Panc1 (cell line): ENCODE measurements at regions not wholly inside any gene's neighbourhood (a gene's known extent, or its start where the extent isn't known, plus 50 kb on each side); places are given as distances from the start of the nearest gene placed in this dataset.

Experiments
- ATAC-seq: fragments of 200-7000 bp; cut with Tn5 transposase; 2 replicates; pipeline ENCODE4 v1.9.1; 2020; ENCODE audit warnings: mild to moderate bottlenecking, moderate library complexity
- BruUV-seq: library from RNA; stranded (reverse); fragments of 400-500 nt; replicated peaks from 2 replicates; lab custom pipeline; 2021; lab: Mats Ljungman, UMichigan
- CTCF ChIA-PET: fragments of 300-600 bp; sonication (Branson Sonifier 250); formaldehyde crosslinking; loops from one replicate; lab custom pipeline; 2022; ENCODE audit warnings: antibody characterized with exemption; lab: Charles Lee
- POLR2A ChIA-PET: fragments of 300-600 bp; sonication (Branson Sonifier 250); formaldehyde crosslinking; loops from one replicate; lab custom pipeline; 2022; ENCODE audit warnings: antibody characterized with exemption; lab: Charles Lee
- DNase-seq: peaks from one replicate; pipeline ENCODE4 v3.0.0-alpha.2; 2010; ENCODE audit warnings: low read depth, low spot score
- H3K27ac ChIP-seq: 2 replicates; pipeline ENCODE4 v1.5.1; 2011; ENCODE audit warnings: mild to moderate bottlenecking, low read length, inconsistent platforms
- H3K27me3 ChIP-seq: fragments of 200-500 bp; sonication (Bioruptor generic); 2 replicates; pipeline ENCODE4 v1.6.0; 2014; ENCODE audit warnings: low read length, inconsistent platforms; ENCODE audit not compliant: control insufficient read depth, insufficient read depth
- H3K36me3 ChIP-seq: fragments of 200-500 bp; sonication (Bioruptor generic); 2 replicates; pipeline ENCODE4 v1.5.1; 2014; ENCODE audit warnings: inconsistent platforms, mild to moderate bottlenecking, low read length, moderate library complexity; ENCODE audit not compliant: control insufficient read depth, insufficient read depth
- H3K4me1 ChIP-seq: 2 replicates; pipeline ENCODE4 v1.5.1; 2011; ENCODE audit warnings: inconsistent platforms, mild to moderate bottlenecking, low read length, moderate library complexity; ENCODE audit not compliant: control insufficient read depth, insufficient read depth
- H3K4me3 ChIP-seq, 2 experiments: 2 replicates each; pipeline ENCODE4 v1.5.1; 2011 to 2012; ENCODE audit warnings: low read depth in 2 of 2, low read length in 2 of 2, mild to moderate bottlenecking in 2 of 2, inconsistent platforms in 1 of 2, moderate library complexity in 1 of 2
- H3K9me3 ChIP-seq: fragments of 200-500 bp; sonication (Bioruptor generic); 2 replicates; pipeline ENCODE4 v1.5.1; 2014; ENCODE audit warnings: low read depth, mild to moderate bottlenecking, inconsistent platforms, low read length, moderate library complexity; ENCODE audit not compliant: control insufficient read depth, insufficient read depth
- POLR2AphosphoS5 ChIP-seq: IDR thresholded peaks from 2 replicates; pipeline ENCODE4 v1.6.1; 2012; ENCODE audit warnings: mild to moderate bottlenecking, low read depth, low read length, moderate library complexity
- SIN3A ChIP-seq: IDR thresholded peaks from 2 replicates; pipeline ENCODE4 v1.6.1; 2012; ENCODE audit warnings: low read depth, mild to moderate bottlenecking, low read length, moderate library complexity, borderline replicate concordance; ENCODE audit not compliant: insufficient read depth
- TCF7L2 ChIP-seq: IDR thresholded peaks from 2 replicates; pipeline ENCODE4 v1.6.1; 2011; ENCODE audit warnings: mild to moderate bottlenecking, low read depth, low read length, inconsistent platforms
- in situ Hi-C: cut with HindIII; loops from 2 replicates; pipeline ENCODE4 v1.10.0; 2016; ENCODE audit warnings: low sequenced_read_pairs, low pct_unique_long_range_greater_than_20kb
- intact Hi-C: fragments of 100-400 bp; cut with micrococcal nuclease; formaldehyde crosslinking; loops from one replicate; pipeline ENCODE4 v1.10.0; 2022; ENCODE audit not compliant: unreplicated experiment
- TF ChIP-seq, protein P1 (sequence below), 2 experiments: IDR thresholded peaks; 2 replicates each; pipeline ENCODE4 v1.6.1; 2011 to 2012; ENCODE audit warnings: low read depth in 2 of 2, control low read depth in 1 of 2, low read length in 1 of 2, mild to moderate bottlenecking in 1 of 2, moderate library complexity in 1 of 2; ENCODE audit not compliant: insufficient read depth in 1 of 2
- TF ChIP-seq, protein P2 (sequence below): fragments of 450-650 bp; IDR thresholded peaks from 2 replicates; pipeline ENCODE4 v1.5.1; 2017; ENCODE audit warnings: mild to moderate bottlenecking

DNA sequence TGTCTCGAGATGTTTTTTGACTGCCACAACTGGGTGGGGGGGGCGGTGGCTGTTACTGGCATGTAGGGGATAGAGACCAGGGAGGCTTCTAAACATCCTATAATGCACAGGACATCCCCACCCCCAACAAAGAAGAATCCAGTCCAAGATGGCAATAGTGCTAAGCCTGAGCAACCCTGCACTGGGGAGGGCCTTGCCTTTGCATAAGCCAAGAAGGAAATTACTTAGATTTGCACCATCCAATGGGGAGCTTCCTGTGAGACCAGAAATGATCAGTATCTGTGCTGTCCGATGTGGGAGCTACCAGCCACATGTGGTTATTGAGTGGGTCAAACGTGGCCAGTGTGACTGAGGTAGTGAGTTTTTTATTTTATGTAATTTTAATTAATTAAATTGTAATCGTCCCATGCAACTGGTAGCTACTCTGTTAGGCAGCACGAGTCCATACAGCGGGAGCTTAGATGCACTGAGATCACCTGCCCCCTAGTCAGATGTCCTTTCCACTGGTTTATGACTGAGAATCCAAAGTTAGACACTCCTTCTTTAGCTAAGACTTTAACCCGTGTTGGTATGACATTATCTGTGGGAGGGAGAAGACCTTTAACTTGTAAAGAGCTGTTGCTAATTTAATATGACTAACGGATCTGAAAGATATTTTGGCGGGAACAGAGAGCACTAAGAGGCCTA lies 97.4 kb upstream of the NEDD9 start:
- H3K4me1 ChIP-seq = no peaks in the 10 kb centered on the region
- ATAC-seq (no peak), DNase-seq (no peak)
- H3K27me3 ChIP-seq = no peaks in the 10 kb centered on the region
- in situ Hi-C loops (no loop called here), intact Hi-C loops (no loop called here)
- H3K9me3 ChIP-seq = no peaks in the 10 kb centered on the region
- no peak overlapping the region for H3K4me3 ChIP-seq
- H3K36me3 ChIP-seq = no peaks in the 10 kb centered on the region
- H3K27ac ChIP-seq = no peak overlapping the region
- TF ChIP-seq SIN3A (no peak), TCF7L2 (no peak)
- POLR2A ChIA-PET = no interaction called here
- CTCF ChIA-PET = no interaction called here
- no TSS peak for BruUV-seq

DNA sequence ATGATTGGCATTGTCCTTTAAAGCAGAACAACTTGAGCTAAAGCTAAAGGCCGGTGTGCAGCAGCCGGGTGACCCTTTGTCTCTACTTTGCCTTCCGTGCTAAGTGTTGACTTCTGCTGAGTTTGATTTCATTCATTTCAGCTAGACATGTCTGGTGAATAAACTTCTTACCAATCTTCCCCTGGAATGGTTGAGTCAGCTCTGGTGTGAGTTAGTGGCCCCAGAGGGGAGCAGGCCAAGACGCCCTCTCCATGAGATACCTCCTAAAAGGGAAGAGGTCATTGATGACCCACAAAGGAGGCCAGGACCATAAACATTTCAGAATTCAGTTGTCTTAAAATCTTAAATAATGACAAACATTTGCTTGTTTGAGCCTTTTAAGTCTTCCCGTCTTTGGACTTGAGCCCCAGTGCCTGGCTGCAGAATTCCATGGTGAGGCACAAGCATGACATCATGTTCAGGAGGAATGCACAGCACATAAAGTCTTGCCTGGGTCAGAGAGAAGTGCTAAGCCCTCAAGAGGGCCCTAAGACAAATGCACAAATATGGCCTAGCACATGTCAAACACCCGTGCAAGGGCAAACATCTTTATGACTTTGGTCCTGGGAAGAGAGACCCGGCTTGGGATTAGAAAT lies 96.3 kb upstream of the NEDD9 start:
- no peak overlapping the region for H3K27ac ChIP-seq
- no peaks in the 10 kb centered on the region for H3K27me3 ChIP-seq
- no peak overlapping the region for H3K4me3 ChIP-seq
- ChIA-PET CTCF (no interaction called here), POLR2A (no interaction called here)
- ATAC-seq (no peak), DNase-seq (no peak)
- BruUV-seq = no TSS peak
- H3K9me3 ChIP-seq = no peaks in the 10 kb centered on the region
- H3K36me3 ChIP-seq = no peaks in the 10 kb centered on the region
- no peak for TF ChIP-seq TCF7L2
- TF ChIP-seq, protein P1, sequence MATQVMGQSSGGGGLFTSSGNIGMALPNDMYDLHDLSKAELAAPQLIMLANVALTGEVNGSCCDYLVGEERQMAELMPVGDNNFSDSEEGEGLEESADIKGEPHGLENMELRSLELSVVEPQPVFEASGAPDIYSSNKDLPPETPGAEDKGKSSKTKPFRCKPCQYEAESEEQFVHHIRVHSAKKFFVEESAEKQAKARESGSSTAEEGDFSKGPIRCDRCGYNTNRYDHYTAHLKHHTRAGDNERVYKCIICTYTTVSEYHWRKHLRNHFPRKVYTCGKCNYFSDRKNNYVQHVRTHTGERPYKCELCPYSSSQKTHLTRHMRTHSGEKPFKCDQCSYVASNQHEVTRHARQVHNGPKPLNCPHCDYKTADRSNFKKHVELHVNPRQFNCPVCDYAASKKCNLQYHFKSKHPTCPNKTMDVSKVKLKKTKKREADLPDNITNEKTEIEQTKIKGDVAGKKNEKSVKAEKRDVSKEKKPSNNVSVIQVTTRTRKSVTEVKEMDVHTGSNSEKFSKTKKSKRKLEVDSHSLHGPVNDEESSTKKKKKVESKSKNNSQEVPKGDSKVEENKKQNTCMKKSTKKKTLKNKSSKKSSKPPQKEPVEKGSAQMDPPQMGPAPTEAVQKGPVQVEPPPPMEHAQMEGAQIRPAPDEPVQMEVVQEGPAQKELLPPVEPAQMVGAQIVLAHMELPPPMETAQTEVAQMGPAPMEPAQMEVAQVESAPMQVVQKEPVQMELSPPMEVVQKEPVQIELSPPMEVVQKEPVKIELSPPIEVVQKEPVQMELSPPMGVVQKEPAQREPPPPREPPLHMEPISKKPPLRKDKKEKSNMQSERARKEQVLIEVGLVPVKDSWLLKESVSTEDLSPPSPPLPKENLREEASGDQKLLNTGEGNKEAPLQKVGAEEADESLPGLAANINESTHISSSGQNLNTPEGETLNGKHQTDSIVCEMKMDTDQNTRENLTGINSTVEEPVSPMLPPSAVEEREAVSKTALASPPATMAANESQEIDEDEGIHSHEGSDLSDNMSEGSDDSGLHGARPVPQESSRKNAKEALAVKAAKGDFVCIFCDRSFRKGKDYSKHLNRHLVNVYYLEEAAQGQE (IDR thresholded peaks at IDR 0.05; ENCODE audit: insufficient read depth in 1 of 2, low read depth in 2 of 2, low read length in 1 of 2) = no peak
- TF ChIP-seq, protein P2, sequence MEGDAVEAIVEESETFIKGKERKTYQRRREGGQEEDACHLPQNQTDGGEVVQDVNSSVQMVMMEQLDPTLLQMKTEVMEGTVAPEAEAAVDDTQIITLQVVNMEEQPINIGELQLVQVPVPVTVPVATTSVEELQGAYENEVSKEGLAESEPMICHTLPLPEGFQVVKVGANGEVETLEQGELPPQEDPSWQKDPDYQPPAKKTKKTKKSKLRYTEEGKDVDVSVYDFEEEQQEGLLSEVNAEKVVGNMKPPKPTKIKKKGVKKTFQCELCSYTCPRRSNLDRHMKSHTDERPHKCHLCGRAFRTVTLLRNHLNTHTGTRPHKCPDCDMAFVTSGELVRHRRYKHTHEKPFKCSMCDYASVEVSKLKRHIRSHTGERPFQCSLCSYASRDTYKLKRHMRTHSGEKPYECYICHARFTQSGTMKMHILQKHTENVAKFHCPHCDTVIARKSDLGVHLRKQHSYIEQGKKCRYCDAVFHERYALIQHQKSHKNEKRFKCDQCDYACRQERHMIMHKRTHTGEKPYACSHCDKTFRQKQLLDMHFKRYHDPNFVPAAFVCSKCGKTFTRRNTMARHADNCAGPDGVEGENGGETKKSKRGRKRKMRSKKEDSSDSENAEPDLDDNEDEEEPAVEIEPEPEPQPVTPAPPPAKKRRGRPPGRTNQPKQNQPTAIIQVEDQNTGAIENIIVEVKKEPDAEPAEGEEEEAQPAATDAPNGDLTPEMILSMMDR = no peak
- TF ChIP-seq SIN3A = no peak
- no peaks in the 10 kb centered on the region for H3K4me1 ChIP-seq
- in situ Hi-C loops = no loop called here
- intact Hi-C loops = no loop called here

DNA sequence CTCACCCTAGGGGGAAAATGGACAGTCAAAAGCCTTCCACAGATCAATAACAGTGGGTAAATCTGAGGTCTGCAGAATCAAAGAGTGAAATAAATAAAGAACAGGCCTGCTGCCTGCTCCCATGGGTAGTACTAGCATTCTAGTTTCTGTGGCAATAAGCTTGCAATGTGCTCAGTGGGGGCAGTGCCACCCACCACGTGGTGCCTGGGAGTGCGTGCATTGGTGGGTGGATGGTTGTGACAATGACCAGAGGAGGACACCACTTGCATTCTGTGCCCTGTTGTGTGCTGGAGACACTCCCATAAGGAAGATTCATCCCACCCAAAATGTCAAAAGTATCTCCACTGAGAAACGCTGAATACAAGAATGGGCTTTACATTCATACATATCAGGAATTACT lies 95.5 kb upstream of the NEDD9 start:
- no peak overlapping the region for H3K4me3 ChIP-seq
- TF ChIP-seq, protein P1 (IDR thresholded peaks at IDR 0.05; ENCODE audit: insufficient read depth in 1 of 2, low read depth in 2 of 2, low read length in 1 of 2) = no peak
- no peak for TF ChIP-seq TCF7L2
- TF ChIP-seq SIN3A = no peak
- TF ChIP-seq POLR2AphosphoS5 = no peak
- TF ChIP-seq, protein P2 = no peak
- no peaks in the 10 kb centered on the region for H3K36me3 ChIP-seq
- CTCF ChIA-PET = no interaction called here
- no TSS peak for BruUV-seq
- POLR2A ChIA-PET = interaction anchor here (0.6 kb wide), 1 partner anchor 144 kb away, joined by 3 read pairs; no protein-coding TSS in a partner anchor
- DNase-seq (no peak), ATAC-seq (no peak)
- no peaks in the 10 kb centered on the region for H3K9me3 ChIP-seq
- no peaks in the 10 kb centered on the region for H3K4me1 ChIP-seq
- no peaks in the 10 kb centered on the region for H3K27me3 ChIP-seq
- H3K27ac ChIP-seq = no peak overlapping the region
- intact Hi-C loops = no loop called here
- in situ Hi-C loops = no loop called here
